GM18519 (cell line): ENCODE measurements at regions not wholly inside any gene's neighbourhood (a gene's known extent, or its start where the extent isn't known, plus 50 kb on each side); places are given as distances from the start of the nearest gene placed in this dataset.

Source experiments
- ATAC-seq: cut with Tn5 transposase; IDR thresholded peaks from one replicate; pipeline ENCODE4 v1.9.1; 2021; ENCODE audit warnings: mild to moderate bottlenecking, moderate library complexity; ENCODE audit not compliant: unreplicated experiment, low FRiP score

- ATAC-seq: no peak
These were observed 82.9 kb downstream of the FAM43A start for GRCh38 chr3:194768586-194768985.

GRCh38 chr3:194769020-194769643, 83.4 kb downstream of the FAM43A start:
- peak; percentile 93 for ATAC-seq

- no peak for ATAC-seq
These were observed 86.7 kb downstream of the FAM43A start for GRCh38 chr3:194772241-194773000.

GRCh38 chr3:194773216-194773615, 87.5 kb downstream of the FAM43A start:
- ATAC-seq: no peak

- ATAC-seq: no peak
These were observed 88.2 kb downstream of the FAM43A start for GRCh38 chr3:194773771-194774455.

- ATAC-seq: no peak
These were observed 89.6 kb downstream of the FAM43A start for GRCh38 chr3:194775266-194775665.

GRCh38 chr3:194775731-194776130, 90.0 kb downstream of the FAM43A start:
- no peak for ATAC-seq

- ATAC-seq: no peak
These were observed 92.0 kb downstream of the FAM43A start for GRCh38 chr3:194777729-194778128.

- no peak for ATAC-seq
These were observed 94.1 kb downstream of the FAM43A start for GRCh38 chr3:194779729-194780224.

GRCh38 chr3:194780706-194781105, 95.0 kb downstream of the FAM43A start:
- ATAC-seq: no peak

GRCh38 chr3:194781617-194782016, 95.9 kb downstream of the FAM43A start:
- no peak for ATAC-seq

GRCh38 chr3:194782698-194783404, 97.2 kb downstream of the FAM43A start:
- no peak for ATAC-seq

GRCh38 chr3:194784361-194784760, 98.7 kb downstream of the FAM43A start:
- ATAC-seq: no peak

- ATAC-seq: no peak
These were observed 99.6 kb downstream of the FAM43A start for GRCh38 chr3:194785315-194785714.

- ATAC-seq: no peak
These were observed 101.4 kb downstream of the FAM43A start for GRCh38 chr3:194787072-194787471.

GRCh38 chr3:194787650-194788049, 102.0 kb downstream of the FAM43A start:
- no peak for ATAC-seq

GRCh38 chr3:194792368-194792767, 106.7 kb downstream of the FAM43A start:
- ATAC-seq: no peak

- ATAC-seq: no peak
These were observed 112.0 kb downstream of the FAM43A start for GRCh38 chr3:194797555-194798250.

GRCh38 chr3:194798486-194798885, 112.8 kb downstream of the FAM43A start:
- ATAC-seq: no peak

GRCh38 chr3:194800002-194800401, 114.3 kb downstream of the FAM43A start:
- ATAC-seq: no peak
